Suprapubic skin (tissue), 4 donors: ENCODE measurements at regions not wholly inside any gene's neighbourhood (a gene's known extent, or its start where the extent isn't known, plus 50 kb on each side); places are given as distances from the start of the nearest gene placed in this dataset.

ENCODE experiments used
- DNase-seq, 2 donors: peaks; one replicate each; pipeline ENCODE4 v3.0.0-alpha.2; 2019; ENCODE audit warnings: low spot score in 2 of 2
- H3K27ac ChIP-seq: fragments of 200-600 bp; sonication (generic); one replicate; pipeline ENCODE4 v1.5.1; 2019
- H3K27me3 ChIP-seq: fragments of 200-600 bp; sonication (generic); one replicate; pipeline ENCODE4 v1.5.1; 2019
- H3K36me3 ChIP-seq: fragments of 200-600 bp; sonication (generic); one replicate; pipeline ENCODE4 v1.5.1; 2019
- H3K4me1 ChIP-seq: fragments of 200-600 bp; sonication (generic); one replicate; pipeline ENCODE4 v1.5.1; 2019
- H3K4me3 ChIP-seq: fragments of 200-600 bp; sonication (generic); one replicate; pipeline ENCODE4 v1.5.1; 2019; ENCODE audit warnings: mild to moderate bottlenecking
- H3K9me3 ChIP-seq: fragments of 200-600 bp; sonication (generic); one replicate; pipeline ENCODE4 v1.5.1; 2019
- CTCF ChIP-seq, 2 donors: fragments of 200-600 bp in 1 of 2; fragments of 450-650 bp in 1 of 2; sonication (generic) in 1 of 2; IDR thresholded peaks; one replicate each; pipeline ENCODE4 v1.5.1; 2016 to 2019; ENCODE audit warnings: antibody characterized with exemption in 2 of 2, mild to moderate bottlenecking in 1 of 2, moderate library complexity in 1 of 2
- EP300 ChIP-seq: sonication (generic); formaldehyde crosslinking; IDR thresholded peaks from one replicate; pipeline ENCODE4 v1.6.1; 2017; ENCODE audit warnings: antibody characterized with exemption
- POLR2A ChIP-seq, 2 donors: fragments of 450-650 bp; IDR thresholded peaks; one replicate each; pipeline ENCODE4 v1.6.1; 2017; ENCODE audit warnings: antibody characterized with exemption in 2 of 2, mild to moderate bottlenecking in 2 of 2, moderate library complexity in 2 of 2
- POLR2AphosphoS5 ChIP-seq, 3 donors: sonication (generic); formaldehyde crosslinking; IDR thresholded peaks; one replicate each; pipeline ENCODE4 v1.6.1; 2017; ENCODE audit warnings: antibody characterized with exemption in 3 of 3
- WGBS: methylation state at CpG from one replicate; pipeline ENCODE4 v1.1.5; 2018; 5-methylcytosine and 5-hydroxymethylcytosine counted together

GRCh38 chr14:51351997-51352396 is 112.0 kb downstream of the TMX1 start:
- WGBS = 95% methylated on average over 20 of the region's 20 CpGs
- no peak overlapping the region for H3K4me3 ChIP-seq
- H3K27ac ChIP-seq = no peak overlapping the region
- H3K4me1 ChIP-seq = peaks cover 21% of the 10 kb centered on the region
- no peaks in the 10 kb centered on the region for H3K36me3 ChIP-seq
- no peak for TF ChIP-seq CTCF (IDR thresholded peaks at IDR 0.05)
- no peak for TF ChIP-seq EP300
- no peak for TF ChIP-seq POLR2AphosphoS5 (IDR thresholded peaks at IDR 0.05)
- TF ChIP-seq POLR2A (IDR thresholded peaks at IDR 0.05) = no peak
- no peaks in the 10 kb centered on the region for H3K9me3 ChIP-seq
- H3K27me3 ChIP-seq = no peaks in the 10 kb centered on the region
- no peak for DNase-seq

- no peaks in the 10 kb centered on the region for H3K27me3 ChIP-seq
- H3K4me1 ChIP-seq = peaks cover 32% of the 10 kb centered on the region
- 100% methylated on average over 1 of the region's 1 CpG for WGBS
- H3K27ac ChIP-seq = no peak overlapping the region
- no peak for DNase-seq
- H3K36me3 ChIP-seq = no peaks in the 10 kb centered on the region
- no peaks in the 10 kb centered on the region for H3K9me3 ChIP-seq
- no peak overlapping the region for H3K4me3 ChIP-seq
- no peak for TF ChIP-seq CTCF (IDR thresholded peaks at IDR 0.05)
- no peak for TF ChIP-seq POLR2AphosphoS5 (IDR thresholded peaks at IDR 0.05)
- no peak for TF ChIP-seq EP300
- no peak for TF ChIP-seq POLR2A (IDR thresholded peaks at IDR 0.05)
These were observed 113.9 kb downstream of the TMX1 start for GRCh38 chr14:51353901-51354300.

- H3K9me3 ChIP-seq = no peaks in the 10 kb centered on the region
- no peaks in the 10 kb centered on the region for H3K36me3 ChIP-seq
- H3K4me3 ChIP-seq = no peak overlapping the region
- no peak for DNase-seq
- no peak for TF ChIP-seq EP300
- TF ChIP-seq CTCF (IDR thresholded peaks at IDR 0.05) = no peak
- TF ChIP-seq POLR2AphosphoS5 (IDR thresholded peaks at IDR 0.05) = no peak
- no peak for TF ChIP-seq POLR2A (IDR thresholded peaks at IDR 0.05)
- no peaks in the 10 kb centered on the region for H3K27me3 ChIP-seq
- WGBS = 95% methylated on average over 1 of the region's 1 CpG
- peaks cover 32% of the 10 kb centered on the region for H3K4me1 ChIP-seq
- no peak overlapping the region for H3K27ac ChIP-seq
These were observed 114.8 kb downstream of the TMX1 start for GRCh38 chr14:51354846-51355245.

- no peak for DNase-seq
- peaks cover 32% of the 10 kb centered on the region for H3K4me1 ChIP-seq
- no peak overlapping the region for H3K4me3 ChIP-seq
- peak overlapping the region; percentile 64 for H3K27ac ChIP-seq
- no peak for TF ChIP-seq CTCF (IDR thresholded peaks at IDR 0.05)
- H3K36me3 ChIP-seq = no peaks in the 10 kb centered on the region
- H3K9me3 ChIP-seq = no peaks in the 10 kb centered on the region
- H3K27me3 ChIP-seq = no peaks in the 10 kb centered on the region
- WGBS = 38% methylated on average over 5 of the region's 5 CpGs
These were observed 116.3 kb downstream of the TMX1 start for GRCh38 chr14:51356381-51356780.

- no peaks in the 10 kb centered on the region for H3K27me3 ChIP-seq
- WGBS = 40% methylated on average over 3 of the region's 3 CpGs
- H3K4me1 ChIP-seq = peaks cover 32% of the 10 kb centered on the region
- H3K4me3 ChIP-seq = no peak overlapping the region
- H3K9me3 ChIP-seq = no peaks in the 10 kb centered on the region
- peak overlapping the region; percentile 50 for H3K27ac ChIP-seq
- no peak for TF ChIP-seq POLR2AphosphoS5 (IDR thresholded peaks at IDR 0.05)
- no peak for TF ChIP-seq POLR2A (IDR thresholded peaks at IDR 0.05)
- no peak for TF ChIP-seq EP300
- TF ChIP-seq CTCF (IDR thresholded peaks at IDR 0.05) = no peak
- no peaks in the 10 kb centered on the region for H3K36me3 ChIP-seq
- no peak for DNase-seq
These were observed 117.2 kb downstream of the TMX1 start for GRCh38 chr14:51357250-51357649.
